ENCODE measurements at regions not wholly inside any gene's neighbourhood (a gene's known extent, or its start where the extent isn't known, plus 50 kb on each side); places are given as distances from the start of the nearest gene placed in this dataset.
A peak's percentile ranks its signal among the peaks of the same experiment; 100 is the strongest.
"Not testable (repeated sequence)": the region's sequence is repeated elsewhere in the genome, so short reads cannot be mapped to it uniquely, and the experiment has no call there.

DNA sequence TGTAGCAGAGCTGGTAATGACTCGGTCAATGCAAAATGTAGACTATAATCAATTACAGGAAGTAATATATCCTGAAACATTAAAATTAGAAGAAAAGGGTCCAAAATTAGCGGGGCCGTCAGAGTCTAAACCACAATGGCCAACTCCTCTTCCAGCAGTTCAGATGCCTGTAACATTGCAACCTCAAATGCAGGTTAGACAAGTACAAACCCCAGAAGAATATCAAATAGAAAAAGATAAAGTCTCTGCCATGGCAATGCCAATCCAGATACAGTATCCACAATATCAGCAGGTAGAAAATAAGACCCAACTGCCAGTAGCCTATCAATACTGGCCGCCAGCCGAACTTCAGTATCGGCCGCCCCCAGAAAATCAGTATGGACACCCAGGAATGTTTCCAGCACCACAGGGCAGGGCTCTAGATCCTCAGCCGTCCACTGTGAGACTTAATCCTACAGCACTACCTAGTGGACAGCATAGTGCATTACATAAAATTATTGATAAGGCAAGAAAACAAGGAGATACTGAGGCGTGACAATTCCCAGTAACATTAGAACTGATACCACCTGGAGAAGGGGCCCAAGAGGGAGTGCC, 158.4 kb downstream of the GPX5 start:
- DNase-seq (ENCODE audit: low read depth): no peak
- TF ChIP-seq, protein P1, sequence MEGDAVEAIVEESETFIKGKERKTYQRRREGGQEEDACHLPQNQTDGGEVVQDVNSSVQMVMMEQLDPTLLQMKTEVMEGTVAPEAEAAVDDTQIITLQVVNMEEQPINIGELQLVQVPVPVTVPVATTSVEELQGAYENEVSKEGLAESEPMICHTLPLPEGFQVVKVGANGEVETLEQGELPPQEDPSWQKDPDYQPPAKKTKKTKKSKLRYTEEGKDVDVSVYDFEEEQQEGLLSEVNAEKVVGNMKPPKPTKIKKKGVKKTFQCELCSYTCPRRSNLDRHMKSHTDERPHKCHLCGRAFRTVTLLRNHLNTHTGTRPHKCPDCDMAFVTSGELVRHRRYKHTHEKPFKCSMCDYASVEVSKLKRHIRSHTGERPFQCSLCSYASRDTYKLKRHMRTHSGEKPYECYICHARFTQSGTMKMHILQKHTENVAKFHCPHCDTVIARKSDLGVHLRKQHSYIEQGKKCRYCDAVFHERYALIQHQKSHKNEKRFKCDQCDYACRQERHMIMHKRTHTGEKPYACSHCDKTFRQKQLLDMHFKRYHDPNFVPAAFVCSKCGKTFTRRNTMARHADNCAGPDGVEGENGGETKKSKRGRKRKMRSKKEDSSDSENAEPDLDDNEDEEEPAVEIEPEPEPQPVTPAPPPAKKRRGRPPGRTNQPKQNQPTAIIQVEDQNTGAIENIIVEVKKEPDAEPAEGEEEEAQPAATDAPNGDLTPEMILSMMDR (IDR thresholded peaks at IDR 0.05; ENCODE audit: control insufficient read depth, extremely low read depth, insufficient read depth): peak; percentile 87
- peak overlapping the region; percentile 47 for H3K4me3 ChIP-seq (ENCODE audit: low read depth, low read length)

- H3K4me3 ChIP-seq (ENCODE audit: low read depth, low read length); DNase-seq (ENCODE audit: low read depth): not testable (repeated sequence)
Measured at GRCh38 chr6:28685960-28686359, 160.3 kb downstream of the GPX5 start.

DNA sequence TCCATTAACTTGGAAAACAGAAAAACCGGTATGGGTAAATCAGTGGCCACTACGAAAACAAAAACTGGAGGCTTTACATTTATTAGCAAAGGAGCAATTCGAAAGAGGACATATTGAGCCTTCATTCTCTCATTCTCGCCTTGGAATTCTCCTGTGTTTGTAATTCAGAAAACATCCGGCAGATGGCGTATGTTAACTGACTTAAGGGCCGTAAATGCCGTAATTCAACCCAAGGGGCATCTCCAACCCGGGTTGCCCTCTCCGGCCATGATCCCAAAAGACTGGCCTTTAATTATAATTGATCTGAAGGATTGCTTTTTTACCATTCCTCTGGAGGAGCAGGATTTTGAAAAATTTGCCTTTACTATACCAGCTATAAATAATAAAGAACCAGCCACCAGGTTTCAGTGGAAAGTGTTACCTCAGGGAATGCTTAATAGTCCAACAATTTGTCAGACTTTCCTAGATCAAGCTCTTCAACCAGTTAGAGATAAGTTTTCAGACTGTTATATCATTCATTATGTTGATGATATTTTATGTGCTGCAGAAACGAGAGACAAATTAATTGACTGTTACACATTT, 160.9 kb downstream of the GPX5 start:
- H3K4me3 ChIP-seq (ENCODE audit: low read depth, low read length); DNase-seq (ENCODE audit: low read depth): not testable (repeated sequence)
- TF ChIP-seq, protein P1 (IDR thresholded peaks at IDR 0.05; ENCODE audit: control insufficient read depth, extremely low read depth, insufficient read depth): peak; percentile 71

DNA sequence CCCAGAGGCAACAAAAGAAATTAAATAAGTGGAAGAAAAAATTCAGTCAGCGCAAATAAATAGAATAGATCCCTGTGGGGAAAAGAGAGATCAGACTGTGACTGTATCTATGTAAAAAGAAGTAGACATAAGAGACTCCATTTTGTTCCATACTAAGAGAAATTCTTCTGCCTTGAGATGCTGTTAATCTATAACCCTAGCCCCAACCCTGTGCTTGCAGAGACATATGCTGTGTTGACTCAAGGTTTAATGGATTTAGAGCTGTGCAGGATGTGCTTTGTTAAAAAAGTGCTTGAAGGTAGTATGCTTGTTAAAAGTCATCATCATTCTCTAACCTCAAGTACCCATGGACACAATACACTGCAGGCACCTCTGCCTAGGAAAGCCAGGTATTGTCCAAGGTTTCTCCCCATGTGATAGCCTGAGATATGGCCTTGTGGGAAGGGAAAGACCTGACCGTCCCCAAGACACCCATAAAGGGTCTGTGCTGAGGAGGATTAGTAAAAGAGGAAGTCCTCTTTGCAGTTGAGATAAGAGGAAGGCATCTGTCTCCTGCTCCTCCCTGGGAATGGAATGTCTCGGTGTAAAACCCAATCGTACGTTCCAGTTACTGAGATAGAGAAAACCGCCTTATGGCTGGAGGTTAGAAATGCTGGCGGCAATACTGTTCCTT, 161.8 kb downstream of the GPX5 start:
- not testable (repeated sequence) for H3K4me3 ChIP-seq (ENCODE audit: low read depth, low read length); DNase-seq (ENCODE audit: low read depth)

- not testable (repeated sequence) for DNase-seq (ENCODE audit: low read depth); H3K4me3 ChIP-seq (ENCODE audit: low read depth, low read length)
Measured at GRCh38 chr6:28691991-28692390, 166.3 kb downstream of the GPX5 start.

DNA sequence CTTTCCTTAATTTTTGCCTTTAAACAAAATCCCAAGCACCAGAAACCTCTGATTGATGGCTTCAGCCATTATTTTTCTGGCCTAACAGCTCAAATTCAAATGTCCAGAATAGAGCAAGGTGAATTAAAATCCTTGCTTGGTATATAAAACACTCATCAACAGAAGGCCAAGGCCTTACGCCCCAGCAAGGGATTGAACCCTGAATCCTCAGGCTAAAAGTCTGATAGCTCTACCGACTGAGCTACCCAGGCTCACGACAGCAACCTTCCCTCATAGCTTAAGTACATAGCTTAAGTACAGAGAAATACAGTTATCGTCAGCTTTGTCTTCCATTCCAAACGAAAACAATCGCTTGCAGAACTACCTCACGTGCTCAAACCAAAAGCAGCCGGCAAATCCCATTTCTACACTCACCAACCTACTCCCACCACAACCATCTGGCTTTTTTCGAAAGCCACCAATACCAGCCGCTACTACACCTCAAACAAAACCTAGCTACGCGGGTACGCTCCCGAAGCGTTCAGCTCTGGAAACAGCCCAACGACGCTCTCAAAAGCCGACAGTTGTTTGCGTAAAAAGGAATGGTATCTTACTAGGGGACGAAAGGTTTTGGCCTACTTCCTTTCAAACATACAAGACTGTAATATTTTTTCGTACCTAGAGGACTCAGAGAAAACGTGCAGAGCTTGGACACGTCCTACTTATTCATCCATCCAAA, 167.5 kb downstream of the GPX5 start:
- H3K4me3 ChIP-seq (ENCODE audit: low read depth, low read length): no peak overlapping the region
- TF ChIP-seq, protein P1 (IDR thresholded peaks at IDR 0.05; ENCODE audit: control insufficient read depth, extremely low read depth, insufficient read depth): no peak
- no peak for DNase-seq (ENCODE audit: low read depth)

DNA sequence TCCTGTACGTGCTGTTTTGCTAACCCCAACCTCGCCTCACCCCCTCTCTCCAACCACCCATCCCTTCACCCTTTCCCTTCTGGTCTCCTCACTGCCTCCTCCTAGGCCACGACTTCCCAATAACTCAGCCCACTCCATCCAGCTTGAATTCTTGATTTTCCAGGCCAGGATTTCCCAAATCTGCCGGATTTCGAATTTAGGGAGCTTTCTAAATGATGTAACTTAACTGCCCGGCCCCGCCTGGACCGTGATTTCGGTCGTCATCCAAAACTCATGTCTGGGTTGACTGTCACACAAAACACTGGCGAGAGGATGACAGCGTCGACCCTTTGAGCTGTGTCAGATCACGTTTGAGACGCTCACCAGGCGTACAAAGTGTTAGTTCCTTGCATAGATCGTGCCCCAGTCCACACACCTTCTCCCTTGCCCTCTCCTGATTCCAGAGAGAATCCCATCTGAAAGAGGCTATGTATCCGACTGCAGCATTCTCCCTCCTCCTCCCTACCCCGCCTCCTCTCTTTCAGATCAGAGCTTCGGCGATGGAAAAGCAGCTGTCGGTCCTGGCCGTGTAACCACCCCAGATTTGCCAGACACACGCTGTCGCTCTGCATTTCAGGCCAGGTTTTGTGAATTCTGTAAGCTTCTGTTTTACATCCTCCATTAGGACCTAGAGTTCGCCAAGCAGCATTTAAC, 168.2 kb downstream of the GPX5 start:
- TF ChIP-seq, protein P1 (IDR thresholded peaks at IDR 0.05; ENCODE audit: control insufficient read depth, extremely low read depth, insufficient read depth): no peak
- no peak overlapping the region for H3K4me3 ChIP-seq (ENCODE audit: low read depth, low read length)
- DNase-seq (ENCODE audit: low read depth): no peak

- no peak overlapping the region for H3K4me3 ChIP-seq (ENCODE audit: low read depth, low read length)
- DNase-seq (ENCODE audit: low read depth): no peak
- TF ChIP-seq, protein P1 (IDR thresholded peaks at IDR 0.05; ENCODE audit: control insufficient read depth, extremely low read depth, insufficient read depth): no peak
Measured at GRCh38 chr6:28695715-28696114, 170.0 kb downstream of the GPX5 start.
